HG02588 (cell line): ENCODE measurements at regions not wholly inside any gene's neighbourhood (a gene's known extent, or its start where the extent isn't known, plus 50 kb on each side); places are given as distances from the start of the nearest gene placed in this dataset.
"Not testable (repeated sequence)": the region's sequence is repeated elsewhere in the genome, so short reads cannot be mapped to it uniquely, and the experiment has no call there.

Source experiments
- ATAC-seq: cut with Tn5 transposase; IDR thresholded peaks from one replicate; pipeline ENCODE4 v1.9.1; 2021; ENCODE audit warnings: mild to moderate bottlenecking, moderate library complexity; ENCODE audit not compliant: unreplicated experiment

GRCh38 chr1:242738702-242739645 lies 214.5 kb upstream of the PLD5 start:
- no peak for ATAC-seq

GRCh38 chr1:242736611-242737010 lies 212.1 kb upstream of the PLD5 start:
- ATAC-seq: no peak

- no peak for ATAC-seq
Measured at GRCh38 chr1:242735323-242735722, 210.8 kb upstream of the PLD5 start.

GRCh38 chr1:242731446-242731845 lies 206.9 kb upstream of the PLD5 start:
- no peak for ATAC-seq

GRCh38 chr1:242728696-242729095 lies 204.2 kb upstream of the PLD5 start:
- no peak for ATAC-seq

GRCh38 chr1:242723044-242723716 lies 198.7 kb upstream of the PLD5 start:
- no peak for ATAC-seq

- no peak for ATAC-seq
Measured at GRCh38 chr1:242718967-242719366, 194.5 kb upstream of the PLD5 start.

GRCh38 chr1:242712248-242712647 lies 187.8 kb upstream of the PLD5 start:
- no peak for ATAC-seq

GRCh38 chr1:242710847-242711246 lies 186.3 kb upstream of the PLD5 start:
- no peak for ATAC-seq

- no peak for ATAC-seq
Measured at GRCh38 chr1:242710286-242710685, 185.8 kb upstream of the PLD5 start.

GRCh38 chr1:242703467-242703866 lies 179.0 kb upstream of the PLD5 start:
- ATAC-seq: no peak

- no peak for ATAC-seq
Measured at GRCh38 chr1:242692988-242693387, 168.5 kb upstream of the PLD5 start.

- ATAC-seq: no peak
Measured at GRCh38 chr1:242691610-242691945, 167.1 kb upstream of the PLD5 start.

- no peak for ATAC-seq
Measured at GRCh38 chr1:242690849-242691609, 166.5 kb upstream of the PLD5 start.

- ATAC-seq: no peak
Measured at GRCh38 chr1:242689378-242689777, 164.9 kb upstream of the PLD5 start.

GRCh38 chr1:242674951-242675645 lies 150.6 kb upstream of the PLD5 start:
- no peak for ATAC-seq

GRCh38 chr1:242673652-242674051 lies 149.2 kb upstream of the PLD5 start:
- ATAC-seq: no peak

GRCh38 chr1:242673165-242673564 lies 148.7 kb upstream of the PLD5 start:
- not testable (repeated sequence) for ATAC-seq

GRCh38 chr1:242670019-242670418 lies 145.5 kb upstream of the PLD5 start:
- ATAC-seq: no peak

- no peak for ATAC-seq
Measured at GRCh38 chr1:242662886-242663285, 138.4 kb upstream of the PLD5 start.

- ATAC-seq: not testable (repeated sequence)
Measured at GRCh38 chr1:242653772-242654171, 129.3 kb upstream of the PLD5 start.
